Epithelial cell of esophagus (primary cell): ENCODE measurements at regions not wholly inside any gene's neighbourhood (a gene's known extent, or its start where the extent isn't known, plus 50 kb on each side); places are given as distances from the start of the nearest gene placed in this dataset.
"Not testable (repeated sequence)": the region's sequence is repeated elsewhere in the genome, so short reads cannot be mapped to it uniquely, and the experiment has no call there.

Experiments used
- DNase-seq: peaks from one replicate; pipeline ENCODE4 v3.0.0; 2010; ENCODE audit warnings: low read depth
- H3K4me3 ChIP-seq: 2 replicates; pipeline ENCODE4 v1.5.1; 2011; ENCODE audit warnings: mild to moderate bottlenecking, low read length, control low read depth
- CTCF ChIP-seq: IDR thresholded peaks from 2 replicates; pipeline ENCODE4 v1.5.1; 2011; ENCODE audit warnings: low read depth, mild to moderate bottlenecking, low read length, control low read depth, inconsistent platforms; ENCODE audit not compliant: insufficient read depth; ENCODE audit errors: missing control alignments

GRCh38 chr4:183044924-183045640 lies 54.0 kb upstream of the WWC2 start:
- H3K4me3 ChIP-seq, DNase-seq: not testable (repeated sequence)

GRCh38 chr4:183038436-183038835 lies 60.6 kb upstream of the WWC2 start:
- DNase-seq, result no peak
- no peak for TF ChIP-seq CTCF
- H3K4me3 ChIP-seq, result no peak overlapping the region

GRCh38 chr4:183035726-183036415 lies 63.2 kb upstream of the WWC2 start:
- no peak for TF ChIP-seq CTCF
- DNase-seq, result no peak
- no peak overlapping the region for H3K4me3 ChIP-seq

- DNase-seq, result no peak
- TF ChIP-seq CTCF, result no peak
- H3K4me3 ChIP-seq, result no peak overlapping the region
Measured at GRCh38 chr4:183035256-183035655, 63.8 kb upstream of the WWC2 start.

GRCh38 chr4:183030823-183031222 lies 68.2 kb upstream of the WWC2 start:
- DNase-seq, result no peak
- no peak overlapping the region for H3K4me3 ChIP-seq
- no peak for TF ChIP-seq CTCF

GRCh38 chr4:183030309-183030708 lies 68.7 kb upstream of the WWC2 start:
- H3K4me3 ChIP-seq, result no peak overlapping the region
- no peak for TF ChIP-seq CTCF
- DNase-seq, result no peak

GRCh38 chr4:183029365-183029764 lies 69.7 kb upstream of the WWC2 start:
- H3K4me3 ChIP-seq, result no peak overlapping the region
- no peak for DNase-seq

More at GRCh38 chr4:183029365-183029764, 69.7 kb upstream of the WWC2 start:
- TF ChIP-seq CTCF, result no peak
